ENCODE measurements at regions not wholly inside any gene's neighbourhood (a gene's known extent, or its start where the extent isn't known, plus 50 kb on each side); places are given as distances from the start of the nearest gene placed in this dataset.

GRCh38 chr22:27347951-27348350, 453.6 kb downstream of the MN1 start (continued):
- TF ChIP-seq CHD7 (IDR thresholded peaks at IDR 0.05; ENCODE audit: insufficient replicate concordance, low read length) (no peak), USF2 (IDR thresholded peaks at IDR 0.05; ENCODE audit: low read length) (no peak), KDM4A (IDR thresholded peaks at IDR 0.05; ENCODE audit: low read depth, low read length, severe bottlenecking) (no peak), CHD2 (IDR thresholded peaks at IDR 0.05; ENCODE audit: low read length) (no peak), HDAC6 (IDR thresholded peaks at IDR 0.05; ENCODE audit: low read depth, low read length) (no peak), NANOG (IDR thresholded peaks at IDR 0.05; ENCODE audit: insufficient read depth, low read depth, low read length, poor library complexity, severe bottlenecking) (no peak), TAF1 (IDR thresholded peaks at IDR 0.05; ENCODE audit: low read depth, low read length) (no peak), HDAC2 (IDR thresholded peaks at IDR 0.05; ENCODE audit: borderline replicate concordance in 1 of 2, low read depth in 2 of 2, low read length in 2 of 2) (no peak), GABPA (IDR thresholded peaks at IDR 0.05; ENCODE audit: borderline replicate concordance, insufficient read depth, low read length) (no peak)
- TF ChIP-seq, protein P1, sequence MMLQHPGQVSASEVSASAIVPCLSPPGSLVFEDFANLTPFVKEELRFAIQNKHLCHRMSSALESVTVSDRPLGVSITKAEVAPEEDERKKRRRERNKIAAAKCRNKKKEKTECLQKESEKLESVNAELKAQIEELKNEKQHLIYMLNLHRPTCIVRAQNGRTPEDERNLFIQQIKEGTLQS (IDR thresholded peaks at IDR 0.05; ENCODE audit: insufficient read depth, low read depth, low read length) = no peak

Measured in H1 (cell line).